DND-41 (cell line): ENCODE measurements at regions not wholly inside any gene's neighbourhood (a gene's known extent, or its start where the extent isn't known, plus 50 kb on each side); places are given as distances from the start of the nearest gene placed in this dataset.

Source experiments
- CTCF ChIP-seq: IDR thresholded peaks from 2 replicates; pipeline ENCODE4 v1.5.1; 2012; ENCODE audit warnings: borderline replicate concordance, low read length, moderate library complexity, mild to moderate bottlenecking; ENCODE audit not compliant: poor library complexity, severe bottlenecking; ENCODE audit errors: extremely low read depth
- EZH2 ChIP-seq: IDR thresholded peaks from 3 replicates; pipeline ENCODE4 v1.6.1; 2012; ENCODE audit warnings: borderline replicate concordance, low read depth, mild to moderate bottlenecking, moderate library complexity, low read length, inconsistent platforms; ENCODE audit not compliant: severe bottlenecking

- TF ChIP-seq EZH2 (no peak), CTCF (no peak)
These were observed 74.2 kb upstream of the ZPBP start for GRCh38 chr7:50166997-50167965.
